ENCODE measurements at regions not wholly inside any gene's neighbourhood (a gene's known extent, or its start where the extent isn't known, plus 50 kb on each side); places are given as distances from the start of the nearest gene placed in this dataset.
"Not testable (repeated sequence)": the region's sequence is repeated elsewhere in the genome, so short reads cannot be mapped to it uniquely, and the experiment has no call there.

DNA sequence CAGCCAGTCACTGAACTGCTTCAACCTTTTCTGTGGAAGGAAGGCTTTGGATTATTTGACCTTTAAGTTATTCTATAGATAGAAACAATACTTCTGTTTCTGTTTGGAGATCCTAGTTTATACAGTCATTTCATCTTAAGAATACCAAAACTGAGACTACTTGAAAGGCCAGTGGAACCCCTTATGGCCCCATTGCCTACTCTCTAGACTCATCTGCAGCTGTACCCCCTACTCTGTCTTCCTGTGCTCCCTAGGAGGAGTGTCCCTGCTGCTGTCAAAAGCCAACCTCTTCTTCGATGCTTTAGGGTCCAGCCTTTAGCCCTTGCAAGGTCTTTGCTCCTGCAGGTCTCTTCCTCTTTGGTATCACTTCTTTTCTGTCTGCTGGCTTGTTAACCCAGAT, 169.6 kb downstream of the EDEM1 start:
- ATAC-seq, result no peak
- no peak for TF ChIP-seq ZFP30 (CRISPR knock-in tag; IDR thresholded peaks at IDR 0.05)
- TF ChIP-seq ZNF565 (CRISPR knock-in tag; conservative IDR thresholded peaks at IDR 0.05; ENCODE audit: low read depth), result no peak
- no peak for TF ChIP-seq RARB (CRISPR knock-in tag; IDR thresholded peaks at IDR 0.05)
- no peak for TF ChIP-seq ZNF8 (CRISPR knock-in tag; IDR thresholded peaks at IDR 0.05)
- TF ChIP-seq PATZ1 (CRISPR knock-in tag; IDR thresholded peaks at IDR 0.05; ENCODE audit: borderline replicate concordance), result no peak
- TF ChIP-seq ZC3H10 (CRISPR knock-in tag; IDR thresholded peaks at IDR 0.05), result no peak
- TF ChIP-seq OSR1 (CRISPR knock-in tag; IDR thresholded peaks at IDR 0.05), result no peak
- no peak for TF ChIP-seq SNAI2 (CRISPR knock-in tag; IDR thresholded peaks at IDR 0.05)
- TF ChIP-seq ZFP3 (CRISPR knock-in tag; IDR thresholded peaks at IDR 0.05), result no peak
- no peak for TF ChIP-seq GLIS3 (CRISPR knock-in tag; IDR thresholded peaks at IDR 0.05)

- no peak for ATAC-seq
- TF ChIP-seq ESRRG (CRISPR knock-in tag; IDR thresholded peaks at IDR 0.05), result no peak
Observed at GRCh38 chr3:5358911-5359310, 171.4 kb downstream of the EDEM1 start.

DNA sequence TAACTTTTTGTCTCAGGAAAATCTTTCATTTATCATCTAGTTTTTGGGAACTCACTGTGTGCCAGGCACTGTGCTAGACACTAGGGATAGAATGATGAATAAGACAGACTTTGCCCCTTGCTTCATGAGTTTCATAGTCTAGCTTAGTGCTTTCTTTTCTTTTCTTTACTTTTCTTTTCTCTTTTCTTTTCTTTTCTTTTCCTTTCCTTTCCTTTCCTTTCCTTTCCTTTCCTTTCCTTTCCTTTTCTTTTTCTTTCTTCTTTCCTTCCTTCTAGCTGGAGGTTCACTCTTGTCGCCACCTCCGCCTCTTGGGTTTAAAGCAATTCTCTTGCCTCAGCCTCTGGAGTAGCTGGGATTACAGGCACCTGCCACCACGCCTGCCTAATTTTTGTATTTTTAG, 172.9 kb downstream of the EDEM1 start:
- ATAC-seq, result no peak
- TF ChIP-seq ZNF8 (CRISPR knock-in tag; IDR thresholded peaks at IDR 0.05), result no peak
- TF ChIP-seq CSDC2 (CRISPR knock-in tag; IDR thresholded peaks at IDR 0.05), result no peak
- TF ChIP-seq ZFP30 (CRISPR knock-in tag; IDR thresholded peaks at IDR 0.05), result no peak
- TF ChIP-seq ZNF565 (CRISPR knock-in tag; conservative IDR thresholded peaks at IDR 0.05; ENCODE audit: low read depth), result no peak
- TF ChIP-seq OSR1 (CRISPR knock-in tag; IDR thresholded peaks at IDR 0.05), result no peak

GRCh38 chr3:5366746-5367145, 179.2 kb downstream of the EDEM1 start:
- no peak for ATAC-seq
- no peak for TF ChIP-seq CSDC2 (CRISPR knock-in tag; IDR thresholded peaks at IDR 0.05)
- TF ChIP-seq ESRRG (CRISPR knock-in tag; IDR thresholded peaks at IDR 0.05), result no peak
- TF ChIP-seq RARB (CRISPR knock-in tag; IDR thresholded peaks at IDR 0.05), result no peak
- no peak for TF ChIP-seq ZNF565 (CRISPR knock-in tag; conservative IDR thresholded peaks at IDR 0.05; ENCODE audit: low read depth)
- TF ChIP-seq SNAI2 (CRISPR knock-in tag; IDR thresholded peaks at IDR 0.05), result no peak
- TF ChIP-seq ZNF8 (CRISPR knock-in tag; IDR thresholded peaks at IDR 0.05), result no peak
- TF ChIP-seq ARNTL (CRISPR knock-in tag; IDR thresholded peaks at IDR 0.05; ENCODE audit: borderline replicate concordance, low read depth), result no peak

- not testable (repeated sequence) for ATAC-seq
Observed at GRCh38 chr3:5371555-5371954, 184.0 kb downstream of the EDEM1 start.

DNA sequence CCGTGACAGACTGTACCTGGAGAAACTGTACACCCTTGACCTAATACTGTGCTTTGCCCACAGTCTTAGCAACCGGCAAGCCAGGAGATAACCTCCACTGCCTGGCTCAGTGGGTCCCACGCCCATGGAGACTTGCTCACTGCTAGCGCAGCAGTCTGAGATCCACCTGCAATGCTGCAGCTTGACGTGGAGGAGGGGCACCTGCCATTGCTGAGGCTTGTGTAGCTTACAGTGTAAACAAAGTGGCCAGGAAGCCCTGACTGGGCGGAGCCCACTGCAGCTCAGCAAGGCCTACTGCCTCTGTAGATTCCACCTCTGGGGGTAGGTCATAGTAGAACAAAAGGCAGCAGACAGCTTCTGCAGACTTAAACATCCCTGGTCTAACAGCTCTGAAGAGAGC, 189.3 kb downstream of the EDEM1 start:
- ATAC-seq, result no peak
- no peak for TF ChIP-seq CSDC2 (CRISPR knock-in tag; IDR thresholded peaks at IDR 0.05)
- TF ChIP-seq, protein P1, sequence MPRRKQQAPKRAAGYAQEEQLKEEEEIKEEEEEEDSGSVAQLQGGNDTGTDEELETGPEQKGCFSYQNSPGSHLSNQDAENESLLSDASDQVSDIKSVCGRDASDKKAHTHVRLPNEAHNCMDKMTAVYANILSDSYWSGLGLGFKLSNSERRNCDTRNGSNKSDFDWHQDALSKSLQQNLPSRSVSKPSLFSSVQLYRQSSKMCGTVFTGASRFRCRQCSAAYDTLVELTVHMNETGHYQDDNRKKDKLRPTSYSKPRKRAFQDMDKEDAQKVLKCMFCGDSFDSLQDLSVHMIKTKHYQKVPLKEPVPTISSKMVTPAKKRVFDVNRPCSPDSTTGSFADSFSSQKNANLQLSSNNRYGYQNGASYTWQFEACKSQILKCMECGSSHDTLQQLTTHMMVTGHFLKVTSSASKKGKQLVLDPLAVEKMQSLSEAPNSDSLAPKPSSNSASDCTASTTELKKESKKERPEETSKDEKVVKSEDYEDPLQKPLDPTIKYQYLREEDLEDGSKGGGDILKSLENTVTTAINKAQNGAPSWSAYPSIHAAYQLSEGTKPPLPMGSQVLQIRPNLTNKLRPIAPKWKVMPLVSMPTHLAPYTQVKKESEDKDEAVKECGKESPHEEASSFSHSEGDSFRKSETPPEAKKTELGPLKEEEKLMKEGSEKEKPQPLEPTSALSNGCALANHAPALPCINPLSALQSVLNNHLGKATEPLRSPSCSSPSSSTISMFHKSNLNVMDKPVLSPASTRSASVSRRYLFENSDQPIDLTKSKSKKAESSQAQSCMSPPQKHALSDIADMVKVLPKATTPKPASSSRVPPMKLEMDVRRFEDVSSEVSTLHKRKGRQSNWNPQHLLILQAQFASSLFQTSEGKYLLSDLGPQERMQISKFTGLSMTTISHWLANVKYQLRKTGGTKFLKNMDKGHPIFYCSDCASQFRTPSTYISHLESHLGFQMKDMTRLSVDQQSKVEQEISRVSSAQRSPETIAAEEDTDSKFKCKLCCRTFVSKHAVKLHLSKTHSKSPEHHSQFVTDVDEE (CRISPR knock-in tag; IDR thresholded peaks at IDR 0.05), result no peak
- TF ChIP-seq OSR1 (CRISPR knock-in tag; IDR thresholded peaks at IDR 0.05), result no peak
- TF ChIP-seq RARB (CRISPR knock-in tag; IDR thresholded peaks at IDR 0.05), result no peak
- TF ChIP-seq PATZ1 (CRISPR knock-in tag; IDR thresholded peaks at IDR 0.05; ENCODE audit: borderline replicate concordance), result no peak
- TF ChIP-seq SNAI2 (CRISPR knock-in tag; IDR thresholded peaks at IDR 0.05), result no peak
- TF ChIP-seq PPARA (CRISPR knock-in tag; IDR thresholded peaks at IDR 0.05; ENCODE audit: borderline replicate concordance), result no peak
- TF ChIP-seq GLIS3 (CRISPR knock-in tag; IDR thresholded peaks at IDR 0.05), result no peak
- TF ChIP-seq ESRRG (CRISPR knock-in tag; IDR thresholded peaks at IDR 0.05), result no peak
- TF ChIP-seq ARNTL (CRISPR knock-in tag; IDR thresholded peaks at IDR 0.05; ENCODE audit: borderline replicate concordance, low read depth), result no peak
- no peak for TF ChIP-seq ZNF70 (CRISPR knock-in tag; IDR thresholded peaks at IDR 0.05)
- TF ChIP-seq ZNF565 (CRISPR knock-in tag; conservative IDR thresholded peaks at IDR 0.05; ENCODE audit: low read depth), result no peak
- TF ChIP-seq, protein P2, sequence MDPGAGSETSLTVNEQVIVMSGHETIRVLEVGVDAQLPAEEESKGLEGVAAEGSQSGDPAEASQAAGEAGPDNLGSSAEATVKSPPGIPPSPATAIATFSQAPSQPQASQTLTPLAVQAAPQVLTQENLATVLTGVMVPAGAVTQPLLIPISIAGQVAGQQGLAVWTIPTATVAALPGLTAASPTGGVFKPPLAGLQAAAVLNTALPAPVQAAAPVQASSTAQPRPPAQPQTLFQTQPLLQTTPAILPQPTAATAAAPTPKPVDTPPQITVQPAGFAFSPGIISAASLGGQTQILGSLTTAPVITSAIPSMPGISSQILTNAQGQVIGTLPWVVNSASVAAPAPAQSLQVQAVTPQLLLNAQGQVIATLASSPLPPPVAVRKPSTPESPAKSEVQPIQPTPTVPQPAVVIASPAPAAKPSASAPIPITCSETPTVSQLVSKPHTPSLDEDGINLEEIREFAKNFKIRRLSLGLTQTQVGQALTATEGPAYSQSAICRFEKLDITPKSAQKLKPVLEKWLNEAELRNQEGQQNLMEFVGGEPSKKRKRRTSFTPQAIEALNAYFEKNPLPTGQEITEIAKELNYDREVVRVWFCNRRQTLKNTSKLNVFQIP (CRISPR knock-in tag; IDR thresholded peaks at IDR 0.05; ENCODE audit: borderline replicate concordance, low read depth), result no peak
- TF ChIP-seq ZFP3 (CRISPR knock-in tag; IDR thresholded peaks at IDR 0.05), result no peak
- TF ChIP-seq BACH2 (CRISPR knock-in tag; IDR thresholded peaks at IDR 0.05; ENCODE audit: borderline replicate concordance), result no peak

DNA sequence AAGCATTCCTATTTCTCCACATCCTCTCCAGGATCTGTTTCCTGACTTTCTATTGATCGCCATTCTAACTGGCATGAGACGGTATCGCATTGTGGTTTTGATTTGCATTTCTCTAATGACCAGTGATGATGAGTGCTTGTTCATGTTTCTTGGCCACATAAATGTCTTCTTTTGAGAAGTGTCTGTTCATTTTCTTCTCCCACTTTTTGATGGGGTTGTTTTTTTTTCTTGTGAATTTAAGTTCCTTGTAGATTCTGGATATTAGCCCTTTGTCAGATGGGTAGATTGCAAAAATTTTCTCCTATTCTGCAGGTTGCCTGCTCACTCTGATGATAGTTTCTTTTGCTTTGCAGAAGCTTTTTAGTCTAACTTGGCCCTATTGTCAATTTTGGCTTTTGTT, 191.8 kb downstream of the EDEM1 start:
- not testable (repeated sequence) for ATAC-seq

DNA sequence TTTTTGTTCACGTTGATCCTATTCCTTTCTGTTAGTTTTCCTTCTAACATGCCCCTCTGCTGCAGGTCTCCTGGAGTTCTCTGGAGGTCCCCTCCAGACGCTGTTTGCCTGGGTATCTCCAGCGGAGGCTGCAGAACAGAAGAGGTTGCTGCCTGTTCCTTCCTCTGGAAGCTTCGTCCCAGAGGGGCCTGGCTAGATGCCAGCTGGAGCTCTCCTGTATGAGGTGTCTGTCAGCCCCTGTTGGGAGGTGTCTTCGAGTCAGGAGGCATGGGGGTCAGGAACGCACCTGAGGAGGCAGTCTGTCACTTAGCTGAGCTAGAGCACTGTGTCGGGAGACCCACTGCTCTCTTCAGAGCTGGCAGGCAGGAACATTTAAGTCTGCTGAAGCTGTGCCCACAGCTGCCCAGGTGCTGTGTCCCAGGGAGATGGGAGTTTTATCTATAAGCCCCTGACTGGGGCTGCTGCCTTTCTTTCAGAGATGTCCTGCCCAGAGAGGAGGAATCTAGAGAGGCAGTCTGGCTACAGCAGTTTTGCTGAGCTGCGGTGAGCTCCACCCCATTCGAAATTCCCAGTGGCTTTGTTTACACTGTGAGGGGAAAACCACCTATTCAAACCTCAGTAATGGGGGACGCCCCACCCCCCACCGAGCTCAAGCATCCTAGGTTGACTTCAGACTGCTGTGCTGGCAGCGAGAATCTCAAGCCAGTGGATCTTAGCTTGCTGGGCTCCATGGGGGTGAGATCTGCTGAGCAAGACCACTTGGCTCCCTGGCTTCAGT, 196.2 kb downstream of the EDEM1 start:
- ATAC-seq, result not testable (repeated sequence)
